COR-L47 (cell line): ENCODE measurements at regions not wholly inside any gene's neighbourhood (a gene's known extent, or its start where the extent isn't known, plus 50 kb on each side); places are given as distances from the start of the nearest gene placed in this dataset.

Source experiments
- DNase-seq: peaks from one replicate; lab custom pipeline; 2025; lab: John Stamatoyannopoulos, UW

DNA sequence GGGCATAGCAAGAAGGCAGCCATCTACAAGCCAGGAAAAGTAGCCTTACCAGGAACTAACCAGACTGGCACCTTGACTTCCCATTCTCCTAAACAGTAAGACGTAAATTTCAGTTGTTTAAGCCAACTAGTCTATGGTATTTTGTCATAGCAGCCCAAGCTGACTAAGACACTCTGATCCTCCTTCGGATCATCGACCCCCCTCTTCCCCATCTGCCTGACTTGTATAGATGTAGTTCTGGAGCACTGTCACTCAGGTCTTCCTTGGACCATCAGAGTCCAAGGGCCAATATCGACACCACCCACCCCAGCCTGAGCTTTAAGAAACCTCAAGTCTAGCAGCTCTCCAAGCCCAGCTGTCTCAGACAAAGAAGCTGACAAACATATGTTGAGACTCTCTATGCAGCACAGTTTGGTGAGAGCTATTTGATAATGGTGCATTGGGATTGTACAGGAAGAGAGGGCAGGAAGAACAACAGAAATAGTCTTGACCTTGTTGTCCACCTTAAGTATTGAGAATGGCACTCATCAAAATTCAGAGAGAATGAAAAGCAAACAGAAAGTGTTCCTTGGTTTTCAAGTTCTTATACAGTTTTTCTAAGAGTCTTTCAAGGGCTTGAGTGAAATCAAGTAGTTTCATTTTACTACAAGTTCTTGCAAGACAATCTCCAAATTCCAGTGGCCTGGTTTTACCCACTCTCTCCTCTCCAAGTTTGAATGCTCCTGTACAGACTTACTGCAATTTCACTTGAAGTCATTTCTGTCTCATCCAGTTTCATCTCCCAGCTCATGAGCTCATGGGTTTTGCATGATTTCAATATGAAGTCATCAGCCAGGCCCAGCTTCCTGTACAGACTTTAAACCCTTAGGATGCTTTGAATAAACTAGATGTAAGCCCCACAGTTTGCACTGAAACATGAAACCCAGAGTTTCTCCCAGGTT is 122.3 kb upstream of the RAI14 start:
- DNase-seq: no peak

DNA sequence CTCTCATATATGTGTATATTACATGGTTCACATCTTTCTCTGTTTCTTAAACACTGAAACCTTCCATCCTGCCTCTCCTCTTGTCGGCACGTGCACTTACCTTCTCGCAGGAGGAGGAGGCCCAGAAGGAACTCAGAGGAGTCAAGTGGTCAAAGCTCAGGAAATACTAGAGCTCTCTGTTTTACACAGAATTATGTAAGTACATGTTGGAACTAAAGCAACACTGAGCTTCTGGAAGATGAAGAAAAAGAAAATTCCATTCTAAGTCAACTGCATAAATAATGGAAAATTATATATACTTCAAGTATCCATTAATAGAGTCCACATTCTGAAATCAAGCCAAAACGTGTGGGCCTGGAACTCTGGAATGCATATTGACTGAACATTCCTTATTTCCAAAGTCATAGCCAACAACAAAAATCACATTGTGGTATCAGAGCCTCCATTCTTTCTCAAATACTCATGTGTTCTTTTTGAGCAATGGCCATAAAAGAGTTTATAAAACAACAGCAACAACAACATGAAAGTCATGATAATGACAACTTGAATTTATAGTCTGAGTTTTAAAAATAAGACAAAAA is 121.5 kb upstream of the RAI14 start:
- DNase-seq: no peak

DNA sequence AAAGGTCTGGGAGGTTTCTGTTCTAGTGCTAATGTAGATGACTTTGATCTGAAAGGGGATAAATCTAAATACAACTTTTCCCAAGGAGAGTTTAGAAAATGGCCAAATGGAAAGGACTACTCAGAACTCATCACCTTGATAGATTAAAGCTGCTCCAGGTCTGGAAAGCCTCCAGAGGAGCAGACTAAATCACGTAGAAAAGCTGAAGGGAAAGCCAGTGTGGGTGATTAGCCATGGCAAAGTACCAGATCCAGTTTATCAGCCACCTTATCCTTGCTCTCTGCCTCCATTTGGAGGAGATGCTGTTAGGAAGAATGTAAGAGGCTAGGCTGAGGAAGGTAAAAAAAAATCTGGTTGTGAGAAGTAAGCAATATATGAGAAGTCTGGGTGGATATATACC is 120.7 kb upstream of the RAI14 start:
- DNase-seq: no peak

GRCh38 chr5:34535944-34536623 is 120.0 kb upstream of the RAI14 start:
- DNase-seq: no peak

- no peak for DNase-seq
Observed at GRCh38 chr5:34536699-34537098, 119.4 kb upstream of the RAI14 start.

DNA sequence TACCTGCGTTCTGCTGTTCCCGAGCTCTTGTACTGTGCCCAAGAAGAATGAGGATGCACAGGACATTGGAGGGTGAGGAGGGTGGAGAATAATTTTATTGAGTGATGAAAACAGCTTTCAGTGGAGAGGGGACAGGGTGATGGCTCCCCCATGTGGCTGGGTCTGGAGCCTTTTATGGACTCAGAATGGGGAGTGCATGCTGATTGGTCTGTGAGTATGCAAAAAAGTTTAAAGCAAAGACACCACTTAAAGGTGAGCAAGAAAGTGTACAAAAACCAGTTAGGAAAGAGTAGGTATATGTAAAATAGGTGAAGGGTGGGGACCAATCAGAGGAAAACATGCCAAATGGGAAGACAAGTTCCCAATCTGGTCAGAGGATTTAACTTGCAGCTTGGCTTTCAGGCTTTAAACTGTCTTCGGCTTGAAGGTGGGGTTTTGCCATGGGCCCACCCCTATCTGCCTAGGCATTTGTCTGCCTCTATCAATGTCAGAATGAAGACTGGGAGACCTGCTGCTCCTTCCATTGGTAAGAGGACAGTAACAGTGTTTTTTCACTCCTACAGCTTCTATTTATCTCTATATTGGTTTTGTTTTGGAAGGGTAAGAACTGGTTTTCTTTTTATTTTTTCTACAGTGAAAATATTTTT is 118.0 kb upstream of the RAI14 start:
- DNase-seq: no peak

- no peak for DNase-seq
Observed at GRCh38 chr5:34539183-34539582, 116.9 kb upstream of the RAI14 start.

DNA sequence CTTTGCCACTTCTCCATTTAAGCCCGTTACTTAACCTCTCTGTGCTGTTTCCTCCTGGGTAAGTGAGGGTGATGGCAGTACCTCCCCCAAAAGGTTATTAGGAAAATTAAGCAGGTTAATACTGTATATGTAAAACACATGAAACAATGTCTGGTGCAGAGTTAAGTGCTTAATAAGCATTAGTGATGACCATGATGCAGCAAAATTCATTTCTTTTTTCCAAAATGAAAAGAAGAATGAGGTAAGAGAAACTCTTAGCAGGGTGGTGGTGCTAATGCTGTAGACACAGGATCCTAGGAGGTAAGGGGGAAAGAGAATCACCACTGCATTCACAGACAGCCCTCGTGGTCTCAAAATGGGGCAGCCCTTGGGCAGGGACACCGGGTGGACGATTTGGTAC is 115.1 kb upstream of the RAI14 start:
- no peak for DNase-seq

GRCh38 chr5:34542818-34543217 is 113.3 kb upstream of the RAI14 start:
- no peak for DNase-seq

- DNase-seq: no peak
Observed at GRCh38 chr5:34543687-34544086, 112.4 kb upstream of the RAI14 start.

- no peak for DNase-seq
Observed at GRCh38 chr5:34544403-34544802, 111.7 kb upstream of the RAI14 start.

DNA sequence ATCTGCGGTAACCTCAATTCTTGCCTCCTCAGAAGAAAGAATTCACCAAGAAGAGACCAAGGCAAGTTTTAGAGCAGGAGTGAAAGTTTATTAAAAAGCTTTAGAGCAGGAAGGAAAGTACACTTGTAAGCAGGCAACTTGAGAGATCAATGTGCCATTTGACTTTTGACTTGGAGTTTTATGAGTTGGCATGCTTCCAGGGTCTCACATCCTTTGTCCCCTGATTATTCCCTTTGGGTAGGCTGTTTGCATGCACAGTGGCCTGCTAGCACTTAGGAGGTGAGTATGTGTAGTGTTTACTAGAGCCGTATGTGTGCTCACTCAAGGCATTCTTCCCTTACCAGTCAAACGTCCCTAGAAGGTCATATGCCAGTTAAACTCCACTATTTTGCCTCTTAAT is 111.0 kb upstream of the RAI14 start:
- DNase-seq: no peak

DNA sequence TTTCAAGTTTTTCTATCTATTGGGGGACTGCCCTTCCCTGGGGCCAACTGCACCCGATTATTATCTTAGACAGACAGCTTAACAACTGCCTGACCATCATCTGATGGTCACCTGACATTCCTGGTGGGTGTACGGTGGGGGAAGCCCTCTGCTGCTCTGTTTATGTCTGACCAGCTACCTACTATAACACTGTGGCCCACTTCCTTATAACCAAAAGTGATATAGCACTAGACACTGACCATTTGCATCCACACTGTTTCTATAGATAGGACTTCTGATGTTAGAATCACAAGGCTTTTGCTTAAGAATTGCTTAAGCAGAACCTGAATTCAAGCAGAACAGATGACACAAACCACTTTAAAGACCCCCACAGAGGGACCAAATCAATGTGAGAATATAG is 110.5 kb upstream of the RAI14 start:
- no peak for DNase-seq

DNA sequence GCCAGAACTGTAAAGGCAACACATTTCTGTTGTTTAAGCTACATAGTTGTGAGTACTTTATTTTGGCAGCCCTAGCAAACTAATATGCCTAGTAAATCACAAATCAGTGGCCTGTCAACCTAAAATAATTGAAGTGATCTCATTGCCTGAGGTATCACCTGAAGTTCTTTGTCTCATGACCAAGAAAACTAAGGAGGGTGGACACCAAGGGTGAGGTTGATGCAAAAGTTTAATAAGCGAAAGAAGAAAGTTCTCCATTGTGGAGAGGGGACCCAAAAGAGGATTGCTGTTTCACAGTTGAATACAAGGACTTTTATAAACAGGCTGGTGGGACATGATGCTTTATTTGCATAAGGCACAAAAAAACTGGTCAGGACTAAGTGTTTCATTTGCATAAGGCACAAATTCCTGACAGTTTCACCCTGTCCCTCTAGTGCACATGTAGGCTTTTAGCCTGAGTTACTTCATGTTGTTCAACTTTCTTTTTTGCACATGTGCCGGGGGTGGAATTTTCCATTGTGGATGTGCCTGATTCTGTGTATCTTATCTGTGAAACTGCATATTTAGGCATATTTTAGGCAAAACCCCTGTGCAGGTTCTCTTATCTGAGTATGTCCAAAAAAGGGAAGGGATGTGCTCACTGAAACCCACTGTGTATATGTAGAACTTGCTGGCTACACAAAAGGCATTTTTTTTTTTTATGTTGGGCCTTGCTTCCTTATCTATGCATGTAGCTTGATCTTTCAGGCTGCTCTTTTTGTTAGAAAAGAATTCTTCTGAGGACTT is 108.6 kb upstream of the RAI14 start:
- no peak for DNase-seq

DNA sequence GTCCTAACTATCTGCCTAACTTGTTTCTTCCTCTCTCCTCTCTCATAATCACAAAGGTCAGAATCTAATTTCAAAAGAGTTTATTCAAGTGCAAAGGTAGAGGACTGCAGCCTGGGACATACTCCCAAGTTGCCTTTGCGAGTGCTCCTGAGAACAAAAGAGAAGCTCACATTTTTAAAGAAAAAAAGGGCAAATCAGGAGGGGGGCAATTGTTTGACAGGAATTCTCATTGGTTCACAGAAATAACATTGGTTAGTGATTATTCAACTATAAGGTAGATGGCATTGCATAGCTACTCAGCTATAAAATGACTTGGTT is 108.1 kb upstream of the RAI14 start:
- DNase-seq: no peak

GRCh38 chr5:34550247-34550646 is 105.9 kb upstream of the RAI14 start:
- no peak for DNase-seq

DNA sequence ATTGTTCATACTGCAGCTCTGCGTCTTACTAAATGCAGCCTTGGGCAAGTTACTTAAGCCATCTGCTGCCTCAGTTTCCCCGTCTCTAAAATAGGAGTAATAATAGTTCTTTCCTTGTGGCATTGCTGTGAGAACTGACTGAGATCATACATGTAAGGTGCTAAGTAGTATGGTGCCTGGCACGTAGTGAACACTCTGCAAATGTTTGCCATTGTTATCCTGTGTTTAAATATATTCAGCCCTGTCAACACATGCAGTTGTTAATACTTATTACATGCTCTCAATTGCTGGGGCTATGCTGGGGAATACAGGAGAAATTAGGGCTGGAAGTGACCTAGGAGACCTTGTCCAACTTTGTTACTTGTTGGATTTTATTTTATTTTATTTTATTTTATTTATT is 105.2 kb upstream of the RAI14 start:
- DNase-seq: no peak

DNA sequence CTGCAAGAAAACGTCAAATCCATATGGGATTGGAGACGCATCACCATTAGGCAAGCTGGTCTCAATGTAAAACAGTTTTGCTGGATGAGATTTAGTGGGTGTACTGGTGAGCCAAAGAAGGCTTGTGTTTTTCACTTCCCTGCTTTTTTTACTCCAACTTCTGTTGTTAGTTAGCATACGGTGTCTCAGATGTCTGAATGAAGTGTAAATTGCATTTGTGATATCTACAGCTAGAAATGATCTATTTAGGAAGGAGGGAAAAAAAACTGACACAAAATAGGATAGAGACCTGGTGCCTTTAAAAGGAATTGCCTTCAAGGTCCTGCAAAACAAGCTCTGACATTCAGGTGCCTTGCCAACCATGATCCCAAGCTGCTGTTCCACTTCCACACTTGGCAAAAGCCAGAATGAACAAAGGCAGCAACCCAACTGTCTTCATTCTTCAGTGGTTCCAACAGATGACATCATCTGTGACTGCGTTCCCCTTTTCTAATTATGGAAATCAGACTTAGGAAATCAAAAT is 104.2 kb upstream of the RAI14 start:
- no peak for DNase-seq

DNA sequence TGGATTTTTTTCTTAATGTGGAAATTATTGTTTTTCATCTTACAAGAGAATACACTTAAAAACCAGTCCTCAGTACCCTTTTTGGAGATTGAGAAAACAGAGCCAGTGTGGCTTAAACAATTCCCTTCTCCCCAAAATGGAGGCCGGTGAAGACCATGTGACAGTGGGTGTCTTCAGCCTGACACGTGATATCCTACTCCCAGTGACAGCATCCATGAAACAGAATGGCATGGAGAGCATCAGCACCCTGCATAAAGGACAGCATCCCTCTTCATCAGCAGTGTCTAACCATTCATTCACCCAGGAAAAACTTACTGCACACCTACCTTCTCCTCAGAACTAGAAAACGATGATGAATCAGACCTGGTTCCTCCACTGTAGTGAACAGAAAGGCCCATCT is 103.4 kb upstream of the RAI14 start:
- DNase-seq: no peak

DNA sequence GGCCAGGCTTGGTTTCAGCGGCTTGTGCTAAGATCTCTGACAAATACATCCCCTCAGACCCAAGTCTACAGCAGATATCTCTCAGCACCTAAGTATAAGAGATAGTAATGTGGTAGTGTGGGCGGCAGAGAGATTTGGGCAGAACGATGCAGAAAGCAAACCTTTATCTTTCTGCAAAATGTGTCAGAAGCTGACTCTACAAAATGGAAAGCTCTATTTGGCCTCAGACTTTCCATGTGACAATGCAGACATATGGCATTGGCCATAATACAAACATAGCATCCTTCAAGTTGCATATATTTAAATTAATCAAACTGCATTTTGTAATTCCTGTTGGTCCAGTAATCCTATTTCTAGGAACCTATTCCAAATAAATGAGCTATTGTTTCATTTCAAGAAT is 102.5 kb upstream of the RAI14 start:
- DNase-seq: no peak

GRCh38 chr5:34554641-34555040 is 101.5 kb upstream of the RAI14 start:
- no peak for DNase-seq
